ENCODE measurements at regions not wholly inside any gene's neighbourhood (a gene's known extent, or its start where the extent isn't known, plus 50 kb on each side); places are given as distances from the start of the nearest gene placed in this dataset.

GRCh38 chr4:174135936-174136406 lies 147.5 kb downstream of the FBXO8 start:
- TF ChIP-seq REST (IDR thresholded peaks at IDR 0.05; ENCODE audit: insufficient read depth in 1 of 2, low read depth in 2 of 2, low read length in 2 of 2) = no peak
- TF ChIP-seq POLR2AphosphoS5 (IDR thresholded peaks at IDR 0.05; ENCODE audit: low read depth, low read length) = no peak
- no peak for TF ChIP-seq TAF1 (IDR thresholded peaks at IDR 0.05; ENCODE audit: borderline replicate concordance, insufficient read depth, low read length)
- no peak for TF ChIP-seq SIN3A (IDR thresholded peaks at IDR 0.05; ENCODE audit: borderline replicate concordance, insufficient read depth, low read length)

Data from PFSK-1 (cell line).